Gastroesophageal sphincter (tissue), 4 donors: ENCODE measurements at regions not wholly inside any gene's neighbourhood (a gene's known extent, or its start where the extent isn't known, plus 50 kb on each side); places are given as distances from the start of the nearest gene placed in this dataset.

Experiments
- ATAC-seq: fragments of 150-250 bp; one replicate; pipeline ENCODE4 v1.9.1; 2016; ENCODE audit warnings: mild to moderate bottlenecking, moderate library complexity
- H3K27ac ChIP-seq, 4 donors: fragments of 200-600 bp; sonication (generic) in 3 of 4; 1 replicate in 3 of 4; 2 replicates in 1 of 4; pipeline ENCODE4 v1.5.1; 2016 to 2019
- H3K27me3 ChIP-seq: fragments of 200-600 bp; sonication (generic); one replicate; pipeline ENCODE4 v1.5.1; 2019
- H3K36me3 ChIP-seq, 2 donors: fragments of 200-600 bp; sonication (generic); one replicate each; pipeline ENCODE4 v1.5.1; 2019; ENCODE audit warnings: control low read depth in 1 of 2
- H3K4me1 ChIP-seq, 3 donors: fragments of 200-600 bp; sonication (generic); 1 replicate in 2 of 3; 2 replicates in 1 of 3; pipeline ENCODE4 v1.5.1; 2016 to 2019; ENCODE audit warnings: control low read depth in 2 of 3
- H3K4me3 ChIP-seq, 2 donors: fragments of 200-600 bp; sonication (generic); one replicate each; pipeline ENCODE4 v1.5.1; 2019; ENCODE audit warnings: mild to moderate bottlenecking in 1 of 2, moderate library complexity in 1 of 2
- H3K9me3 ChIP-seq, 3 donors: fragments of 200-600 bp; sonication (generic); one replicate each; pipeline ENCODE4 v1.5.1; 2017 to 2019; ENCODE audit warnings: control low read depth in 2 of 3
- EP300 ChIP-seq: sonication (generic); formaldehyde crosslinking; IDR thresholded peaks from one replicate; pipeline ENCODE4 v1.6.1; 2017; ENCODE audit warnings: antibody characterized with exemption, mild to moderate bottlenecking
- POLR2A ChIP-seq, 2 donors: fragments of 450-650 bp; IDR thresholded peaks; one replicate each; pipeline ENCODE4 v1.6.1; 2017; ENCODE audit warnings: antibody characterized with exemption in 2 of 2, mild to moderate bottlenecking in 2 of 2, moderate library complexity in 1 of 2
- POLR2AphosphoS5 ChIP-seq: sonication (generic); formaldehyde crosslinking; IDR thresholded peaks from one replicate; pipeline ENCODE4 v1.6.1; 2017; ENCODE audit warnings: antibody characterized with exemption
- WGBS, 2 donors: methylation state at CpG; one replicate each; pipeline ENCODE4 v1.1.5; 2018; ENCODE audit warnings: low coverage in 1 of 2; 5-methylcytosine and 5-hydroxymethylcytosine counted together
- TF ChIP-seq, protein P1 (sequence below), 4 experiments: fragments of 200-600 bp in 2 of 4; fragments of 450-650 bp in 2 of 4; sonication (generic) in 1 of 4; IDR thresholded peaks; one replicate each; pipeline ENCODE4 v1.5.1; 2017 to 2019; ENCODE audit warnings: antibody characterized with exemption in 4 of 4, mild to moderate bottlenecking in 2 of 4, moderate library complexity in 2 of 4

DNA sequence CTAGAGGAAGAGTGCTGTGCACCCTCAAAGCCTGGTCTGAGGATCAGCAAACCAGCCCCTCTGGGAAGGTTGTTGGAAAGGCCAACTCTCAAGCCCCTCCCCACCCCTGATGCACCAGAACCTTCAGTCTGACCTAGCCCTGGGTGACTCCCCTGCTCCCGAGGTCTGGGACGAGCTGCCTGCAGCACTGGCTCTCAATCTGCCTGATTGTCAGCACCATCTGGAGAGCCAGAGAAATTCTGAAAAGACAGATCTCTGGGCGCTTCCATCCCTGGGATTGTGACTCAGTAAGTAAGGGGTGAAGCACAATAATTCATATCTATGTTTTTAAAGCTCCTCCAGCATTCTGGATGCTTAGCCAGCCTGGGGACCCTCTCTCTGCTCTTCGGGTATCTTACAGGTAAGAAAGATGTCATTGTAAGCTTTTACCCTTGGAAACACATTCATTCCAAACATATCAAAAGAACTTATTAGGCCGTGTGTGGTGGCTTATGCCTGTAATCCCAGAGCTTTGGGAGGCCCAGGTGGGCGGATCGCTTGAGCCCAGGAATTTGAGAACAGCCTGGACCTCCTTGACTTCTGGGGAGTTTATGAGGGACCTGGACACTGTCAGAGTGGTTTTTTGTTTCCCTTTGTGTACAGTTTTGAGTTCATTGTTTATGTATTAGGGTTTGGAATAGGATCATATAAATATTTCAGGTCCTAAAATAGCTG is 147.5 kb downstream of the KCNJ12 start:
- no peak overlapping the region for H3K27ac ChIP-seq
- 56 to 100% methylated on average over 1 to 4 of the region's 7 CpGs for WGBS, 2 donors
- no peak overlapping the region for H3K4me3 ChIP-seq
- no peaks in the 10 kb centered on the region for H3K9me3 ChIP-seq
- TF ChIP-seq, protein P1, sequence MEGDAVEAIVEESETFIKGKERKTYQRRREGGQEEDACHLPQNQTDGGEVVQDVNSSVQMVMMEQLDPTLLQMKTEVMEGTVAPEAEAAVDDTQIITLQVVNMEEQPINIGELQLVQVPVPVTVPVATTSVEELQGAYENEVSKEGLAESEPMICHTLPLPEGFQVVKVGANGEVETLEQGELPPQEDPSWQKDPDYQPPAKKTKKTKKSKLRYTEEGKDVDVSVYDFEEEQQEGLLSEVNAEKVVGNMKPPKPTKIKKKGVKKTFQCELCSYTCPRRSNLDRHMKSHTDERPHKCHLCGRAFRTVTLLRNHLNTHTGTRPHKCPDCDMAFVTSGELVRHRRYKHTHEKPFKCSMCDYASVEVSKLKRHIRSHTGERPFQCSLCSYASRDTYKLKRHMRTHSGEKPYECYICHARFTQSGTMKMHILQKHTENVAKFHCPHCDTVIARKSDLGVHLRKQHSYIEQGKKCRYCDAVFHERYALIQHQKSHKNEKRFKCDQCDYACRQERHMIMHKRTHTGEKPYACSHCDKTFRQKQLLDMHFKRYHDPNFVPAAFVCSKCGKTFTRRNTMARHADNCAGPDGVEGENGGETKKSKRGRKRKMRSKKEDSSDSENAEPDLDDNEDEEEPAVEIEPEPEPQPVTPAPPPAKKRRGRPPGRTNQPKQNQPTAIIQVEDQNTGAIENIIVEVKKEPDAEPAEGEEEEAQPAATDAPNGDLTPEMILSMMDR (IDR thresholded peaks at IDR 0.05): no peak
- TF ChIP-seq POLR2A (IDR thresholded peaks at IDR 0.05): no peak
- no peak for TF ChIP-seq EP300
- TF ChIP-seq POLR2AphosphoS5: no peak
- no peaks in the 10 kb centered on the region for H3K36me3 ChIP-seq
- peaks cover 0 to 12% (median 0%) of the 10 kb centered on the region in 3 donors for H3K4me1 ChIP-seq
- no peaks in the 10 kb centered on the region for H3K27me3 ChIP-seq
- ATAC-seq: no peak

DNA sequence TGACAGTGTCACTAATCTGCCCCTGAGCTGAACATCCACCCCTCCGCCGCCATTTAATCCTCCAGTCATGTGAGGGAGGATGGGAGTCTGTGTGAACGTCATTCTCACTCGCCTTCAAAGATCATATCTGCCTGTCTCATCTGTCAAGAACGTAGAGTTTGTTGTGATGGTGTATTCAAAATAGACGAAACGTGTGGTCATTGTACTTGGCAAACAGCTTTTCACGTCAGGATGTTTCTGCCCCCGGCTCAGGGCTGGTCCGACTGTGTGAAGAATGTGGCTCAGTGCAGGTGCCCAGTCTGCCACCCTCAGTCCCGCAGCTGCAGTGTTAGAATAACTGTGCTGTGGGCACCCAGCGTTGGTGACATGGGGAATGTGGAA is 148.0 kb downstream of the KCNJ12 start:
- TF ChIP-seq EP300: no peak
- TF ChIP-seq, protein P1 (IDR thresholded peaks at IDR 0.05): no peak
- TF ChIP-seq POLR2A (IDR thresholded peaks at IDR 0.05): no peak
- no peak for TF ChIP-seq POLR2AphosphoS5
- H3K27ac ChIP-seq: no peak overlapping the region
- peaks cover 0 to 12% (median 0%) of the 10 kb centered on the region in 3 donors for H3K4me1 ChIP-seq
- H3K27me3 ChIP-seq: no peaks in the 10 kb centered on the region
- no peaks in the 10 kb centered on the region for H3K9me3 ChIP-seq
- no peaks in the 10 kb centered on the region for H3K36me3 ChIP-seq
- WGBS, 2 donors: 36 to 57% methylated on average over 5 to 10 of the region's 12 CpGs
- ATAC-seq: no peak
- no peak overlapping the region for H3K4me3 ChIP-seq

DNA sequence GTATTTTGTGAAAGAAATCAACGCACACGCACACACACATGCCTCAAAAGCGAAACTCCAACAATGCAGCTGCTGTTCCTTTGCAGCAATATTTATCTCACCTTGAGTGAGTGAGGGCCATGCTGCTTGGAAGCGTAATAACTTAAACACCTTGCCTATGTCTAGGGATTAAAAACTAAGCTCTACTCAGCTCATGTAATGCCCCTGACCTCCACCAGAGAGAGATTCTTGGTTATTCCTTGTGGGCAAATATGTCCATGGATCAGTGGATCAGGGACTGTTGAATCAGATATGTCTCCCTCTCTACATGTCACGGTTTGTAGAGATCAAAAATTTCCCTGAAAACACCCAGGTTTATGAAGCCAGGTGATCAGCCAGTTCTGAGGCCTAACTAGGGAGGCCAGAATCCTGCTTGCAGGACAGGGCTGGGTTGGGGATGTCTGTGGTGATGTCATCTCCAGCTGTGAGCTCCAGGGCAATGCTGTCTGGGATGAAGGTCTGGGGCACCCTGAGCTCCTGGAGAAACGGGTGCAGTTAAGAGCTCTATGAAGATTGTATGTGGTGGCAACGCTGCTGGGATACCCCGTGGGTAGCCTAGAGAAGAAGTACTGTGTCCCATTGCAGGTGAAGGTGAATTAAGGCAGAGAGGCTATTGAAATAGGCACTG is 149.4 kb downstream of the KCNJ12 start:
- Histone ChIP-seq H3K27ac (no peak overlapping the region), H3K4me1 (peaks cover 0 to 12% (median 0%) of the 10 kb centered on the region in 3 donors), H3K36me3 (no peaks in the 10 kb centered on the region), H3K27me3 (no peaks in the 10 kb centered on the region), H3K4me3 (no peak overlapping the region), H3K9me3 (no peaks in the 10 kb centered on the region)
- no peak for TF ChIP-seq POLR2A (IDR thresholded peaks at IDR 0.05)
- no peak for TF ChIP-seq POLR2AphosphoS5
- no peak for TF ChIP-seq EP300
- TF ChIP-seq, protein P1 (IDR thresholded peaks at IDR 0.05): no peak
- ATAC-seq: no peak
- 85 to 94% methylated on average over 4 to 7 of the region's 8 CpGs for WGBS, 2 donors

DNA sequence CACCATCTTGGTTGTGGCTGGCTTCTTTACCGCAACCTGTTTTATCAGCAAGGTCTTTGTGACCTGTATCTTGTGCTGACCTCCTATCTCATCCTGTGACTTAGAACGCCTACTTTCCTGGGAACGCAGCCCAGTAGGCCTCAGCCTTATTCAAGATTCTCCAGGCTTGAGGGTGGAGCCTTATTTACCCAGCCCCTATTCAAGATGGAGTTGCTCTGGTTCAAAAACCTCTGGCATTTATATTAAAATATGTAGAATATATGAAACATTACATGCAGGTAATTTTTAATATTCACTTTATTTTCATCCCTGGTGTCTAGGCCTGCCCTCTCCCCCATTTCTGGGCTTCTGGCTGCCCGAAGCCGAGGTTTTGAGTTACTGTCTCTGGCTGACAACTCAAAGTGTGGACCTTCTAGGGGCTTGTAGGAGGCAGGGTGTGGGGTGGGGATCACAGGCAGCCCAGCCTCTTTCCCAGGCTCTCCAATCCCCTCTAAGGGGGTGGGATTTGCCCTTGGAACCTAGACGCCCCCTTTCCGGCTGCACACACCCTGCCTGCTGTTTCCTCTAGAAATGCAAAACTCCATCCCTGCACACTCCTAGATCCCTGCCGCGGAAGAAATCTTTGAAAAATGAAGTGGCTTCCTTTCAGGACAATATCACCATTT is 152.0 kb downstream of the KCNJ12 start:
- Histone ChIP-seq H3K4me1 (peaks cover 0 to 12% (median 0%) of the 10 kb centered on the region in 3 donors), H3K27ac (no peak overlapping the region), H3K4me3 (no peak overlapping the region), H3K36me3 (peaks cover 0 to 20% of the 10 kb centered on the region in 2 donors), H3K9me3 (no peaks in the 10 kb centered on the region), H3K27me3 (no peaks in the 10 kb centered on the region)
- WGBS, 2 donors: 81 to 84% methylated on average over 4 to 9 of the region's 9 CpGs
- ATAC-seq: no peak
- TF ChIP-seq EP300 (no peak), POLR2A (IDR thresholded peaks at IDR 0.05) (no peak), POLR2AphosphoS5 (no peak)
- TF ChIP-seq, protein P1 (IDR thresholded peaks at IDR 0.05): no peak
